Cerebellar nuclear complex (tissue), 1 donor: ENCODE measurements at regions not wholly inside any gene's neighbourhood (a gene's known extent, or its start where the extent isn't known, plus 50 kb on each side); places are given as distances from the start of the nearest gene placed in this dataset.
"Not testable (repeated sequence)": the region's sequence is repeated elsewhere in the genome, so short reads cannot be mapped to it uniquely, and the experiment has no call there.

Experiments
- DNase-seq, 2 experiments: peaks; one replicate each; lab custom pipeline; 2025; lab: John Stamatoyannopoulos, UW

DNA sequence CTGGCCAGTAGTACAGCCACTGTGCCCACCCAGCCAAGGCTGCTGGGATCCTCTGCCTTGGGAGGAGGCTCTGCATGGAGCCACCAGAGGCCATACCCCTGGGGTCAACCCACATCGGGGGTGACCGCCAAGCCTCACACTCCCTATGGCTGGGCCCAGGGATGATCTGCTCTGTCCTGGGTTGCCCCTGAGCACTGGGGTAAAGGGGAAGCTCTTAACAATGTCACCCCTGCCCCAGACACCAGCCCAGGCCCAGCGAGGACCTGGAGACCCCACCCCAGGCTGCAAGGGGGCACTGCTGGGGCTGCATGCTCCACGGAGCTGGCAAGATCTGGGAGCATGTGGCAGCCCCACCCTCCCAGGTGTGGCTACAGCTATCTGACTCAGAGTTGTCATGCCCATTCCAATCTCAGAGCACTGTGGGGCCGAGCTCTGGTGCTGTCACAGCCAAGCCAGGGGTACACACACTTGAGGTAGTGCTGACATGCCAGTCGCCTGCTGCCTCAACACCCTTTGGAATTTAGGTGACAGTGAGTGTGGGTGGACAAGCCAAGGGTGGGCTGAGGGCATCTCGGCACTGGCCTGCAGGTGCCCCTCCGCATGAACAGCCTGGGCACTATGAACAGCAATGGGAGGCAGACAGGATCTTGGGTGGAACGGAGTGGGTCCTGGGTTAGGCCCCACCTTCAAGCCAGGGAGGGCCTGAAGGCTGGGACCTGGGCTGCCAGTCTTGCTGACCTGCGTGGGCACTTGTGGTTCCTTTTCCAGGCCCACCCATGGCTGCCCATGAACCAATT, 427.7 kb downstream of the LRRIQ3 start:
- DNase-seq: no peak

DNA sequence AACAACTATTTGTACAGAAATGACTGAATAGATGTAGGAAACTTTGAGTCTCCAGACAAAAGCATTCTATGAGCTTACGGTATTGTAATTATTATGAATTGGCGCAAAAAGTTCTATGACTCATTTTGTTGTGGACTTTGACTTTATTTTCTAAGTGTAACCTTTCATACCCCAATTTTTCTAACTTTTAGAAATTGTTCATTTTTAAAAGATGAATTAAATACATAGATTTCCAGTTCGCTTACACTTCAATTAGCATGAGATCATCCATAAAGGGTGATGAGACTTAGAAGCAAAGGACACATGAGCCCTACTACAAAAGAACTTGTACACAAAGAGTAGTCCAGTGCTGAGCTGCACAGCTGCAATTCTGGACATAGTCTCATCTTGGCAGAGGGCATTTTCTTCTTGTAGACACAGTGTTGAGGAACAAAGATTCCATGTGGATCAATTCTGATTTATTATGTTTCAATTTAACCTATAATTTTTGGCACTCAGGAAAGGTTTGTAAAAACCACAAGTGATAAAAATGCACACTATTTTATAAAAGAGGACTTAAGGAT, 431.1 kb downstream of the LRRIQ3 start:
- no peak for DNase-seq

- no peak for DNase-seq
Measured at GRCh38 chr1:73765551-73766233, 432.3 kb downstream of the LRRIQ3 start.

GRCh38 chr1:73761559-73761958, 436.4 kb downstream of the LRRIQ3 start:
- DNase-seq: no peak

- DNase-seq: no peak
Measured at GRCh38 chr1:73759011-73759410, 439.0 kb downstream of the LRRIQ3 start.

DNA sequence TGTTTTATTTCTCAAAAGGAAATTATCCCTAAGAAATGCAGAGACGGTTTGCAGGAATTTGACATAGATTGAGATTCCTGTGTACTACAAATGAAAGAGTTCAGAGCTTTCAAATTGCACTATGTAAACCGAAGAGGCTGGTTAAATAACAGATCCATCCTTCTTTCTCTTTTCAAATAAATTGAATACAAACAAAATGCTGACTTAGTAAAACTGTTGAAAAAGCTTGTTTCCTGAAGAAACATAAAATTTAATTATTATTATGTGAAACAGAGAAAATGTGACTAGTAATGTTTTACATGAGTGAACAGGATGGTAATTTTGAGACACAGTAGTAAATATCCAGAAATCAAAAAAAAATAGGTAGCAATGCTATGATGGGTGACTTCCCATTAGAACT, 441.2 kb downstream of the LRRIQ3 start:
- DNase-seq: no peak

DNA sequence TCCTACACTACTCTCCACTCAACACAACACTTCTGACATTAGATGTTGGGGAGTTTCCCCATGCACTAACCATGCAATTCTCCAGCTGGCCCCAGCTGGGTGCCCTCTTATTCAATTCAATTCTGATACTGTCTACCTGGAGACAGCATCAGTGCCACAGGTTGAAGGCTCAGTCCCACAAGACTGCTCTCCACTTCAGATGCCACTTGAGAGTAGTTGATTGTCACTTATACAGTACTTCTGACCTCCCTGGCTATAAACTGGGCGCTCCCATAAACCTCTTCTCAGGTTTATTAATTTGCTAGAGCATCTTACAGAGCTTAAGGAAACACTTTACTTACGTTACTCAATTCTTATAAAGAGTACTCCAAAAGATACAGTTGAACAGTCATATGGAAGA, 442.3 kb downstream of the LRRIQ3 start:
- DNase-seq: no peak

DNA sequence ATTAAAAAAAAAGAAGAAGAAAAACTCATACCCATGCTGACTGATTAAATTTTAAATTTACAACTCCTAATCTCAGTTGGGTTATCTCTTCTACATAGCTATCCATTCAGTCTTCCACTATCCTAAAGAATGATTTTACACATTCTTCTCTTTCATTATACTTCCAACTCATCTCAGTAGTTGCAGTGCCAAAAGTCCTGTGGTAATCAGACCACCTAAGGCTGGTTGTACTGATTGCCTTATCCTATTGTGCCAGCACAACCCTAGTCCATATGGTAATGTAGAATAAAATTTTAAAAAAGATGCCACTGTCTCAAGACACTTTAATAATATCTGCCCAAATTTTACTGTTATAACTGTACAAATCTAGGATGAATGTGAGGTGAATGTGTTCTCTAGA, 448.0 kb downstream of the LRRIQ3 start:
- DNase-seq: peak; percentile 56 to 89

DNA sequence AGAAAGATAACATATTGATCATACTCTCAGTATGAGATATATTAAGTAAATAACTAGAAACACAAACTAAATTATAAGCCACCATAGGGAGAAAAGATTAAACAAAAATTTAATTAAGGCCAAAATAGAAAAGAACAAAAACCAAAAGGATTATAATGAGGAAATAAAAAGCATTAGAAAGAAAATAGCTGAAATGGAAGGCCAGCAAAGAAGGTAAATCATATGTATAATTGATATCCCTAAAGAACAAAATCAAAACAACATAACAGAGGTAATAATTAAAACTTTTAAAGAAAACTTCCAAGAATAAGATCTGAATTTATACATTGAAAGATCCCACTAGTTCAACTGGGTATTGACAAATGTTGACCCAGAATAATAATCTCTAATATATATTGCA, 453.0 kb downstream of the LRRIQ3 start:
- DNase-seq: no peak

GRCh38 chr1:73736125-73736524, 461.9 kb downstream of the LRRIQ3 start:
- no peak for DNase-seq

GRCh38 chr1:73727036-73727435, 470.9 kb downstream of the LRRIQ3 start:
- DNase-seq: no peak

DNA sequence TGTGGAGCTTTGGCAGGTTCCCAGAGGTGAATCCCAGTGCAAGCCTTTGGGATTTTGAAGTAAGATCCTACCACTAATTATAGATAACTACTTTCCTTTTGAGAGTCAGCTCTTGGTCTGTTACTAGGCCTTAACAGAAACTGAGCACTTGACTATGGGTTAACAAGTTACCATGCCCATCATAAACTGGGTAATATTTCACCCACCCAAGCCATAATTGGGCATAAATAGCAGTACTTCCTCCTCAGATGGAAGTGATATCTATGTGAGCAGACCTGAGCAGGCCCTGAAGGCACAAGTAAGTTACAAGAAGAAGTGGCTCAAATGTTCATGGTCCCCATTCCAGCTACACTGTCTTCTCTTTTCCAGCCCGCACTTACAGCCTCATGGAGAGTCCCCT, 475.9 kb downstream of the LRRIQ3 start:
- no peak for DNase-seq

- peak; percentile 15 to 83 for DNase-seq
Measured at GRCh38 chr1:73717976-73718375, 480.0 kb downstream of the LRRIQ3 start.

- DNase-seq: no peak
Measured at GRCh38 chr1:73711089-73711488, 486.9 kb downstream of the LRRIQ3 start.

DNA sequence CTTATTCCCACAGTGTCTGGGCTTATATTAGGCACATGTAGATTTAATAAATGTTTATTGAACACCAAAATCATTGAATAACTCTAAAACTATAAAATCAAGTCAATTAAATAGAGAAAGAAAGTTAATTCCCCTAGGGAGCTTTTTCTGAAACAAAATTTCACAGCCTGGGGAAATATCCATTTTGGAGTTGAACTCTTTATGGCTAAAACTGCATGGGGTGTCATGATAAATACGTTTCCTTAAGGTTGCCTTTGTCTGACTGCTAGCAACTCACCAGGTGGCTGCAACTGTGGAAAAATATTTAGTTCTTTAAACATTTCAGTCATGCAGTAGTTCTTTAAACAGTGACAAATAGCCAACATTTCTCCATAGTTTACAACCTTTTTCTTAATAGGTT, 496.1 kb downstream of the LRRIQ3 start:
- DNase-seq: no peak

- no peak for DNase-seq
Measured at GRCh38 chr1:73676186-73676585, 521.8 kb downstream of the LRRIQ3 start.

DNA sequence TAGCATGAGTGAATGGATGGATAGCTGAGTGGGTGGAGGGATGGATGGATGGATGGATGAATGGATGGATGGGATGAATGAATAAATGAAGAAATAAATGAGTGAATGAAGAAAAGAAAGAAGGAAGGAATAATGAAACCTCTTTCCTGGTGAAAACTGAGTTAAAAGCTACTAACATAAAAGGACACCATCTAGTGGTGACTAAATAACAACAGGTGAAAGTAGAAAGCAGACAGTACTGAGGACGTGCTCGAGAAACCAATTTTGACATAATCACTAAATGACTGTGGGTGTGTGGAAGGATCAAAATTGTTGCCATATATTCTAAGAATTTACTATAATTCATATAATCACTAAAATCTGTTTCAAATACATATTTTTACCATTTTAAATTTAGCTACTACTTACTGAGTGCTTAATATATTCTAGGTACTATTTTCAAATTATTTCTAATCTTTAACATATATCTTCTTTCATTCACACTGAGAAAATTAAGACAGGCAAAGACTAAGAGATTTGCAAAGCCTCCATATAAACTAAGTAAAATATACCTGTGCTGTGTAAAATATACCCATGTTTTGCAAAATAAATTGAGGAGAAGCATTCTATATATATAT, 522.9 kb downstream of the LRRIQ3 start:
- no peak for DNase-seq

DNA sequence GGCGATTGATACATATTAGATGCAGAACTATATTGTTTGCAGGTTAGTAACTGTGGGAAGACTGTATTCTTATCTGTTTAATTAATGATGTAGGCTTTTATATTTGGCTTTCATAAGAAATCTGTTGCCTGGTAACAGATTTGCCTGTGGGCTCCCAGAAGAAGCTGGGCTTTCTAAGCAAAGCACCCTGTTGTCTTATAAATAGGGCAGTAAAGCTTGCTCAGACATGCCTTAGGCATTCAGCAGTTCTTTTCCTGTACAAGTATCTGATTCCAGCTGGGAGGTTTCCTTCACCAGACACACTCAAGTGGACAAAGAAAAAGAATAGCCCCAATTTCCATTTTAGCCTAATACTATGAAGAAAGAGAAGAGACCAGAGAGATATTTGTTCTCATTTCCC, 524.0 kb downstream of the LRRIQ3 start:
- DNase-seq: peak in 1 of 2 experiments; percentile 7

DNA sequence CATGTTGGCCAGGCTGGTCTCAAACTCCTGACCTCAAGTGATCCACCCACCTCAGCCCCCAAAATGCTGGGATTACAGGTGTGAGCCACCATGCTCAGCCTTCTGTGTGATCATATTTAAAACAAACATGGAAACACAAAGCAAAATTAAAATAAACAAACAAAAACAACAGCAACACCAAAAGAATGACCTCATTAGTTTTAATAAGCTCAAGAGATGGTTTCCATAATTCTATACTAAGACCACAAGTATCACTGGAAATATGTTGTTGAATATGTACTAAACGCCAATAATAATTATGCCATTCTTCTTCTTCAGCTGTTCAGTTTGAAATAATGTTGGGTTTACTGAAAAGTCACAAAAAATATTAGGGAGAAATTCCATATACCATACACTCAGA, 526.4 kb downstream of the LRRIQ3 start:
- no peak for DNase-seq

- not testable (repeated sequence) for DNase-seq
Measured at GRCh38 chr1:73667959-73668358, 530.0 kb downstream of the LRRIQ3 start.

GRCh38 chr1:73662526-73662925, 535.5 kb downstream of the LRRIQ3 start:
- no peak for DNase-seq

DNA sequence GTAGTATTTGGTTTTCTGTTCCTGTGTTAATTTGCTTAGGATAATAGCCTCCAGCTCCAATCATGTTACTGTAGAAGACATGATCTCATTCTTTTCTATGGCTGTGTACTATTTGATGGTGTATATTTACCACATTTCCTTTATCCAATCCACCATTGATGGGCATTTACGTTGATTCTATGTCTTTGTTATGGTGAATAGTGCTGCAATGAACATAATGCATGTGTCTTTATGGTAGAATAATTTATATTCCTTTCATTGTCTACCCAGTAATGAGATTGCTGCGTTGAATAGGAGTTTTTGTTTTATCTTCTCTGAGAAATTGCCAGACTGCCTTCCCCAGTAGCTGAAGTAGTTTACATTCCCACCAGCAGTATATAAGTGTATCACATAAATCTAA, 538.8 kb downstream of the LRRIQ3 start:
- no peak for DNase-seq

GRCh38 chr1:73654714-73655113, 543.3 kb downstream of the LRRIQ3 start:
- DNase-seq: no peak
